ENCODE measurements at regions not wholly inside any gene's neighbourhood (a gene's known extent, or its start where the extent isn't known, plus 50 kb on each side); places are given as distances from the start of the nearest gene placed in this dataset.

DNA sequence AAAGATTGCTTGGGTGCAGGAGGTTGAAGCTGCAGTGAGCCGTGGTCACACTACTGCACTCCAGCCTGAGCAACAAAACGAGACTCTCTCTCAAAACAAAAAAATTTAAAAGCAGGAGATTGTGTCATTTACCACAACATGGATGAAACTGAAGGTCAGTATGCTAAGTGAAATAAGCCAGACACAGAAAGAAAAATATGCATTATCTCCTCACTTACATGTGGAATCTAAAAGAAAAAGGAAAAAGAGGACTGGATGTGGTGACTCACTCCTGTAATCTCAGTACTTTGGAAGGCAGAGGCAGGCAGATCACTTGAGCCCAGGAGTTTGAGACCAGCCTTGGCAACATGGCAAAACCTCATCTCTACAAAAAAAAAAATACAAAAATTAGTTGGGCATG is 146.8 kb upstream of the DAPK1 start:
- Histone ChIP-seq H3K9me3 (ENCODE audit: insufficient read depth in 2 of 2, low read depth in 1 of 2, low read length in 1 of 2) (no peaks in the 10 kb centered on the region), H3K14ac (ENCODE audit: insufficient read length) (no peak overlapping the region), H3K79me1 (ENCODE audit: low read depth, low read length) (no peaks in the 10 kb centered on the region), H3K56ac (replicated peaks; ENCODE audit: insufficient read length, low read depth, low read length) (no peak overlapping the region), H4K20me1 (replicated peaks in 1 of 2; ENCODE audit: control insufficient read depth in 1 of 2, insufficient read depth in 2 of 2, low read length in 2 of 2) (no peaks in the 10 kb centered on the region), H4K5ac (ENCODE audit: insufficient read length, low read depth, low read length) (no peak overlapping the region), H3K79me2 (ENCODE audit: control insufficient read depth in 1 of 2, insufficient read depth in 2 of 2, low read length in 2 of 2) (no peaks in the 10 kb centered on the region), H3K27ac (ENCODE audit: low read depth, low read length) (no peak overlapping the region), H2BK120ac (replicated peaks; ENCODE audit: low read depth, low read length) (no peak overlapping the region), H2BK12ac (ENCODE audit: low read depth, low read length) (no peak overlapping the region), H3K4me3 (ENCODE audit: extremely low read depth in 1 of 4, insufficient read depth in 2 of 4, low read depth in 3 of 4, low read length in 4 of 4) (no peak overlapping the region), H3K4me2 (ENCODE audit: insufficient read depth in 1 of 2, low read depth in 2 of 2, low read length in 2 of 2) (no peak overlapping the region), H2BK5ac (ENCODE audit: low read depth, low read length) (no peak overlapping the region), H3K4ac (replicated peaks; ENCODE audit: insufficient read length, low read depth, low read length) (no peak overlapping the region), H2BK15ac (ENCODE audit: low read length) (no peak overlapping the region), H3K9ac (replicated peaks in 1 of 4; ENCODE audit: extremely low read depth in 1 of 4, low read depth in 3 of 4, low read length in 3 of 4) (no peak overlapping the region), H2BK20ac (ENCODE audit: low read length) (no peak overlapping the region), H2AK5ac (ENCODE audit: low read depth, low read length) (no peak overlapping the region), H3K18ac (ENCODE audit: extremely low read depth, low read length) (no peak overlapping the region), H3K23ac (ENCODE audit: insufficient read length) (no peak overlapping the region), H3K36me3 (ENCODE audit: control insufficient read depth in 2 of 4, insufficient read depth in 4 of 4, low read length in 3 of 4) (no peaks in the 10 kb centered on the region), H3K4me1 (replicated peaks in 1 of 4; ENCODE audit: control insufficient read depth in 3 of 4, insufficient read depth in 4 of 4, low read length in 3 of 4) (peaks cover 0 to 8% (median 4%) of the 10 kb centered on the region in 4 experiments; a peak in 3 of 7 replicates), H2AFZ (ENCODE audit: low read length) (no peak overlapping the region), H3K23me2 (ENCODE audit: low read depth, low read length) (no peaks in the 10 kb centered on the region), H4K8ac (ENCODE audit: extremely low read depth, insufficient read depth, low read length) (no peak overlapping the region), H4K91ac (replicated peaks; ENCODE audit: insufficient read length, low read length) (no peak overlapping the region), H3K27me3 (replicated peaks in 1 of 4; ENCODE audit: control insufficient read depth in 3 of 4, extremely low read depth in 1 of 4, insufficient read depth in 3 of 4, low read length in 3 of 4) (no peaks in the 10 kb centered on the region)
- ChIA-PET CTCF (ENCODE audit: partially characterized antibody) (no interaction called here), POLR2A (ENCODE audit: partially characterized antibody) (no interaction called here)
- DNase-seq (ENCODE audit: low read depth in 1 of 2, low spot score in 2 of 2), result no peak
- no peak for TF ChIP-seq CBX8 (IDR thresholded peaks at IDR 0.05; ENCODE audit: borderline replicate concordance, low read depth, low read length)
- TF ChIP-seq CHD1 (IDR thresholded peaks at IDR 0.05; ENCODE audit: low read depth, low read length), result no peak
- no peak for TF ChIP-seq TAF7 (optimal IDR thresholded peaks at IDR 0.05; ENCODE audit: borderline replicate concordance, low read depth, low read length)
- TF ChIP-seq YY1 (IDR thresholded peaks at IDR 0.05; ENCODE audit: low read depth, low read length), result no peak
- no peak for TF ChIP-seq BACH1 (IDR thresholded peaks at IDR 0.05; ENCODE audit: low read length)
- no peak for TF ChIP-seq SRF (IDR thresholded peaks at IDR 0.05; ENCODE audit: low read depth, low read length)
- TF ChIP-seq, protein P1, sequence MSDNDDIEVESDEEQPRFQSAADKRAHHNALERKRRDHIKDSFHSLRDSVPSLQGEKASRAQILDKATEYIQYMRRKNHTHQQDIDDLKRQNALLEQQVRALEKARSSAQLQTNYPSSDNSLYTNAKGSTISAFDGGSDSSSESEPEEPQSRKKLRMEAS (IDR thresholded peaks at IDR 0.05), result no peak
- no peak for TF ChIP-seq POLR2AphosphoS5 (IDR thresholded peaks at IDR 0.05; ENCODE audit: low read depth, low read length)
- TF ChIP-seq EZH2 (IDR thresholded peaks at IDR 0.05; ENCODE audit: low read depth, low read length, severe bottlenecking), result no peak
- TF ChIP-seq, protein P2, sequence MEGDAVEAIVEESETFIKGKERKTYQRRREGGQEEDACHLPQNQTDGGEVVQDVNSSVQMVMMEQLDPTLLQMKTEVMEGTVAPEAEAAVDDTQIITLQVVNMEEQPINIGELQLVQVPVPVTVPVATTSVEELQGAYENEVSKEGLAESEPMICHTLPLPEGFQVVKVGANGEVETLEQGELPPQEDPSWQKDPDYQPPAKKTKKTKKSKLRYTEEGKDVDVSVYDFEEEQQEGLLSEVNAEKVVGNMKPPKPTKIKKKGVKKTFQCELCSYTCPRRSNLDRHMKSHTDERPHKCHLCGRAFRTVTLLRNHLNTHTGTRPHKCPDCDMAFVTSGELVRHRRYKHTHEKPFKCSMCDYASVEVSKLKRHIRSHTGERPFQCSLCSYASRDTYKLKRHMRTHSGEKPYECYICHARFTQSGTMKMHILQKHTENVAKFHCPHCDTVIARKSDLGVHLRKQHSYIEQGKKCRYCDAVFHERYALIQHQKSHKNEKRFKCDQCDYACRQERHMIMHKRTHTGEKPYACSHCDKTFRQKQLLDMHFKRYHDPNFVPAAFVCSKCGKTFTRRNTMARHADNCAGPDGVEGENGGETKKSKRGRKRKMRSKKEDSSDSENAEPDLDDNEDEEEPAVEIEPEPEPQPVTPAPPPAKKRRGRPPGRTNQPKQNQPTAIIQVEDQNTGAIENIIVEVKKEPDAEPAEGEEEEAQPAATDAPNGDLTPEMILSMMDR (IDR thresholded peaks at IDR 0.05; ENCODE audit: control extremely low read depth in 1 of 3, insufficient read depth in 1 of 3, low read depth in 1 of 3, low read length in 3 of 3), result no peak
- FAIRE-seq, result no peak
- WGBS, 2 experiments (ENCODE audit: extremely low coverage in 1 of 2, insufficient coverage in 1 of 2, insufficient read length in 1 of 2, insufficient replicate concordance in 2 of 2, low coverage in 1 of 2, low lambda C conversion rate in 2 of 2, missing lambda C conversion rate in 1 of 2), result 64% methylated on average over 2 of the region's 2 CpGs; no CpG with 5 or more reads in 1 of the 2 experiments
